ENCODE measurements at regions not wholly inside any gene's neighbourhood (a gene's known extent, or its start where the extent isn't known, plus 50 kb on each side); places are given as distances from the start of the nearest gene placed in this dataset.

- Histone ChIP-seq H3K9me1 (replicated peaks; ENCODE audit: control insufficient read depth, extremely low read depth, insufficient read depth, low read length) (no peaks in the 10 kb centered on the region), H4K20me1 (replicated peaks; ENCODE audit: control insufficient read depth, extremely low read depth, insufficient read depth, low read length) (no peaks in the 10 kb centered on the region), H3K9ac (replicated peaks; ENCODE audit: extremely low read depth, insufficient read depth, low read length) (no peak overlapping the region), H3K4me1 (ENCODE audit: control insufficient read depth, extremely low read depth, insufficient read depth, low read length) (no peaks in the 10 kb centered on the region), H3K36me3 (ENCODE audit: control insufficient read depth in 2 of 2, extremely low read depth in 1 of 2, insufficient read depth in 2 of 2, low read length in 2 of 2) (no peaks in the 10 kb centered on the region), H3K9me3 (replicated peaks; ENCODE audit: control insufficient read depth, insufficient read depth, low read length) (no peaks in the 10 kb centered on the region), H3K27ac (ENCODE audit: insufficient read depth, low read depth, low read length) (no peak overlapping the region), H3K4me2 (ENCODE audit: insufficient read depth, low read length) (no peak overlapping the region), H3K27me3 (ENCODE audit: control insufficient read depth in 2 of 2, insufficient read depth in 2 of 2, low read length in 2 of 2) (no peaks in the 10 kb centered on the region), H2AFZ (ENCODE audit: low read depth, low read length) (no peak overlapping the region), H3K4me3 (replicated peaks in 1 of 3; ENCODE audit: insufficient read depth in 1 of 3, low read depth in 1 of 3, low read length in 3 of 3) (no peak overlapping the region), H3K79me2 (ENCODE audit: control insufficient read depth, insufficient read depth, low read length) (no peaks in the 10 kb centered on the region)
- TF ChIP-seq JUN (IDR thresholded peaks at IDR 0.05; ENCODE audit: borderline replicate concordance, insufficient read depth, insufficient read length, low read depth) (no peak), POLR2AphosphoS5 (IDR thresholded peaks at IDR 0.05; ENCODE audit: insufficient read depth, low read depth, low read length) (no peak), MAX (IDR thresholded peaks at IDR 0.05; ENCODE audit: insufficient read depth, insufficient read length) (no peak), MYC (IDR thresholded peaks at IDR 0.05; ENCODE audit: low read depth, low read length) (no peak), CTCF (IDR thresholded peaks at IDR 0.05; ENCODE audit: extremely low read depth in 1 of 2, insufficient read depth in 1 of 2, low read depth in 1 of 2, low read length in 2 of 2) (no peak), EZH2 (IDR thresholded peaks at IDR 0.05; ENCODE audit: borderline replicate concordance, low read depth, low read length, severe bottlenecking) (no peak), GATA2 (IDR thresholded peaks at IDR 0.05; ENCODE audit: insufficient read depth, insufficient read length, low read depth, low read length) (no peak), FOS (IDR thresholded peaks at IDR 0.05; ENCODE audit: borderline replicate concordance, insufficient read depth, low read length) (no peak), POLR2A (IDR thresholded peaks at IDR 0.05; ENCODE audit: low read depth, low read length) (no peak)
- no peak for FAIRE-seq
- peak; percentile 29 for DNase-seq (ENCODE audit: low read depth, low spot score)
- POLR2A ChIA-PET: no interaction called here
- CTCF ChIA-PET: interaction anchor here (1.3 kb wide), 1 partner anchor 12 kb away, joined by 3 read pairs; no protein-coding TSS in a partner anchor
- intact Hi-C loops (cut with micrococcal nuclease): no loop called here
- BruUV-seq (replicated peaks): no TSS peak
- dilution Hi-C loops (cut with MboI; ENCODE audit: extremely low pct_ligation_motif_present, low sequenced_read_pairs): no loop called here
Measured at GRCh38 chr6:84556541-84557335, 207.7 kb downstream of the TBX18 start.
